BLaER1 (cell line): ENCODE measurements at regions not wholly inside any gene's neighbourhood (a gene's known extent, or its start where the extent isn't known, plus 50 kb on each side); places are given as distances from the start of the nearest gene placed in this dataset.

Source experiments
- H3K27ac ChIP-seq: shearing (Covaris generic); formaldehyde crosslinking; 2 replicates; pipeline ENCODE4 v1.8.1; 2022
- H3K27me3 ChIP-seq: shearing (Covaris generic); formaldehyde crosslinking; 2 replicates; pipeline ENCODE4 v1.8.1; 2022
- H3K36me3 ChIP-seq: shearing (Covaris generic); formaldehyde crosslinking; 2 replicates; pipeline ENCODE4 v1.8.1; 2022
- H3K4me1 ChIP-seq: shearing (Covaris generic); formaldehyde crosslinking; 2 replicates; pipeline ENCODE4 v1.8.1; 2022
- H3K4me2 ChIP-seq: shearing (Covaris generic); formaldehyde crosslinking; 2 replicates; pipeline ENCODE4 v1.8.1; 2022
- H3K4me3 ChIP-seq: shearing (Covaris generic); formaldehyde crosslinking; 2 replicates; pipeline ENCODE4 v1.8.1; 2022
- H3K9ac ChIP-seq: shearing (Covaris generic); formaldehyde crosslinking; 2 replicates; pipeline ENCODE4 v1.8.1; 2022
- H3K9me3 ChIP-seq: shearing (Covaris generic); formaldehyde crosslinking; 2 replicates; pipeline ENCODE4 v1.8.1; 2022
- H4K20me1 ChIP-seq: shearing (Covaris generic); formaldehyde crosslinking; 2 replicates; pipeline ENCODE4 v1.8.1; 2022
- Cebpa-rat ChIP-seq: shearing (Covaris generic); IDR thresholded peaks from 2 replicates; pipeline ENCODE4 v1.8.1; 2022

GRCh38 chr5:3911773-3912172 is 316.1 kb downstream of the IRX1 start:
- Histone ChIP-seq H3K9me3 (no peaks in the 10 kb centered on the region), H3K4me1 (peaks cover 11% of the 10 kb centered on the region; the same call in 1 of the 2 replicates), H3K36me3 (no peaks in the 10 kb centered on the region), H3K4me3 (no peak overlapping the region), H3K27ac (no peak overlapping the region), H3K4me2 (no peak overlapping the region), H4K20me1 (no peaks in the 10 kb centered on the region), H3K9ac (no peak overlapping the region), H3K27me3 (no peaks in the 10 kb centered on the region)
- TF ChIP-seq Cebpa-rat: no peak

- TF ChIP-seq Cebpa-rat: no peak
- Histone ChIP-seq H3K9me3 (no peaks in the 10 kb centered on the region), H3K4me3 (no peak overlapping the region), H3K9ac (no peak overlapping the region), H3K4me2 (no peak overlapping the region), H3K27me3 (no peaks in the 10 kb centered on the region), H3K4me1 (peaks cover 8% of the 10 kb centered on the region; the same call in 1 of the 2 replicates), H4K20me1 (no peaks in the 10 kb centered on the region), H3K36me3 (no peaks in the 10 kb centered on the region), H3K27ac (no peak overlapping the region)
These were observed 317.2 kb downstream of the IRX1 start for GRCh38 chr5:3912790-3913189.

DNA sequence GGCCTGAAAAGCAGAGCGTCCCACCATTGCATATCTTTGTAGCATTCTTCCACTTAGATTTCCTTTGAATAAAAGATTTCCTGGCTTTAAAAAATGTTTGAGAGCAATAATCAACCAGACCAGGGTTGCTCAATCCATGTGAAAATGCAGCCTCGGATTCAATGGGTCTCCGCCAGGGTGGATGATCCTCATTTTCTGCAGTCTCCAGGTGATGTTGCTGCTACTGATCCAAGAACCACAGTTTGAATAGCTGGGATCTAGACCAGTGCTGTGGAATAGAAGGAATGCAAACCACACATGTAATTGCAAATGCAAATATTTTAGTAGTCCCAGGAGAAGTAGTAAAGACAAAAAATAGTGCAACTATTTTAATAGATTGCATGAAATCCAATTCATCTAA is 317.6 kb downstream of the IRX1 start:
- Histone ChIP-seq H3K4me3 (no peak overlapping the region), H3K9ac (no peak overlapping the region), H4K20me1 (no peaks in the 10 kb centered on the region), H3K4me2 (no peak overlapping the region), H3K9me3 (peaks cover 3% of the 10 kb centered on the region), H3K27me3 (no peaks in the 10 kb centered on the region), H3K27ac (no peak overlapping the region), H3K36me3 (no peaks in the 10 kb centered on the region), H3K4me1 (peaks cover 3% of the 10 kb centered on the region; the same call in 1 of the 2 replicates)
- no peak for TF ChIP-seq Cebpa-rat

GRCh38 chr5:3925022-3925421 is 329.4 kb downstream of the IRX1 start:
- Histone ChIP-seq H3K9me3 (no peaks in the 10 kb centered on the region), H4K20me1 (no peaks in the 10 kb centered on the region), H3K9ac (no peak overlapping the region), H3K36me3 (no peaks in the 10 kb centered on the region), H3K4me1 (no peaks in the 10 kb centered on the region), H3K27ac (no peak overlapping the region), H3K4me2 (no peak overlapping the region), H3K27me3 (no peaks in the 10 kb centered on the region), H3K4me3 (no peak overlapping the region)
- TF ChIP-seq Cebpa-rat: no peak

DNA sequence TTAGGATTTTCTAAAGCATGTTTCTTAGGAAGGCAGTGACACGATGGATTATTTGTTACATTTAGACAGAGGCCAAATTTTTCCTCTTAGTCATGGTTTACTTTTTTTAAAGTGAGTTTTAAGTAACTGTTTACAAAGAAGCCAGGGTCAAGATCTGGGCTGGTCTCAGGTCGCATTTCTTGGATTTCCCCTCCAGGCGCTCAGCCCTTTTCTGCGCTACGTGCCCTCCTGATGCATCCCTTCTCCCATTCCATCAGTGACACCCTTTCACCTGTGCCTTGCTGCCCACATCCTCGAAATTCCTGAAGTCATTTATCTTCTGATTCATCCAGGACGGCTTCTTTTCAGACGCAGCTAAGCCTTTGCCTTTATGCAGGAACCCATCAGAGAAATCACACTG is 330.3 kb downstream of the IRX1 start:
- no peak overlapping the region for H3K27ac ChIP-seq
- TF ChIP-seq Cebpa-rat: no peak
- H3K9me3 ChIP-seq: no peaks in the 10 kb centered on the region
- no peaks in the 10 kb centered on the region for H4K20me1 ChIP-seq
- H3K4me3 ChIP-seq: no peak overlapping the region
- no peaks in the 10 kb centered on the region for H3K36me3 ChIP-seq
- H3K4me2 ChIP-seq: no peak overlapping the region
- no peak overlapping the region for H3K9ac ChIP-seq
- H3K4me1 ChIP-seq: no peaks in the 10 kb centered on the region
- no peaks in the 10 kb centered on the region for H3K27me3 ChIP-seq

GRCh38 chr5:3929799-3930198 is 334.2 kb downstream of the IRX1 start:
- H3K4me2 ChIP-seq: no peak overlapping the region
- no peaks in the 10 kb centered on the region for H3K4me1 ChIP-seq
- no peak overlapping the region for H3K4me3 ChIP-seq
- H3K9ac ChIP-seq: no peak overlapping the region
- no peak overlapping the region for H3K27ac ChIP-seq
- no peaks in the 10 kb centered on the region for H3K36me3 ChIP-seq
- no peaks in the 10 kb centered on the region for H3K27me3 ChIP-seq
- no peak for TF ChIP-seq Cebpa-rat
- H3K9me3 ChIP-seq: no peaks in the 10 kb centered on the region
- no peaks in the 10 kb centered on the region for H4K20me1 ChIP-seq

GRCh38 chr5:3931976-3932375 is 336.3 kb downstream of the IRX1 start:
- H3K9ac ChIP-seq: no peak overlapping the region
- no peaks in the 10 kb centered on the region for H3K27me3 ChIP-seq
- H4K20me1 ChIP-seq: no peaks in the 10 kb centered on the region
- H3K9me3 ChIP-seq: no peaks in the 10 kb centered on the region
- no peak for TF ChIP-seq Cebpa-rat
- no peak overlapping the region for H3K4me3 ChIP-seq
- no peak overlapping the region for H3K4me2 ChIP-seq
- H3K27ac ChIP-seq: no peak overlapping the region
- H3K36me3 ChIP-seq: no peaks in the 10 kb centered on the region
- H3K4me1 ChIP-seq: no peaks in the 10 kb centered on the region

- TF ChIP-seq Cebpa-rat: no peak
- no peaks in the 10 kb centered on the region for H3K36me3 ChIP-seq
- no peaks in the 10 kb centered on the region for H3K27me3 ChIP-seq
- H4K20me1 ChIP-seq: no peaks in the 10 kb centered on the region
- no peak overlapping the region for H3K4me3 ChIP-seq
- H3K27ac ChIP-seq: no peak overlapping the region
- H3K9ac ChIP-seq: no peak overlapping the region
- H3K9me3 ChIP-seq: no peaks in the 10 kb centered on the region
- H3K4me1 ChIP-seq: no peaks in the 10 kb centered on the region
- H3K4me2 ChIP-seq: no peak overlapping the region
These were observed 337.9 kb downstream of the IRX1 start for GRCh38 chr5:3933536-3933935.

DNA sequence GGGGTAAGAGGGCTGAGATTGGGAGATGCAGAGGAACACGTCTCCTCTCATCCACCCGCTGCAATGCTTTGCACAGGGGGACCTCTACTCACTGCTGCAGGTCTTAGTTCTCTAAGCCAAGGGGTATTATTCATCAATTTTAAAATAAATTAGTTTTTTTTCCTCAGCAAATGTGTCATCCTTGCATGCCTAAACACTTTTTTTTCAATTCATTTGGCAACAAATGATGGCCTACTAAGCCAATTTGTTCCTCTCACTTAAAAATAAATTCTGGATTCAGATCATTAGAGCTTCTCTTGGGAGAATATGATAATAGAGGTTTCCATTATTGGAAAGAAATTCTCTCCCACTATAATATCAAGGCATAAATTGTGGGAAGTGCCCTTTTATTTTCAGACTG is 338.3 kb downstream of the IRX1 start:
- Histone ChIP-seq H3K27ac (no peak overlapping the region), H3K27me3 (no peaks in the 10 kb centered on the region), H3K4me3 (no peak overlapping the region), H3K9me3 (no peaks in the 10 kb centered on the region), H3K36me3 (no peaks in the 10 kb centered on the region), H3K9ac (no peak overlapping the region), H3K4me1 (no peaks in the 10 kb centered on the region), H4K20me1 (no peaks in the 10 kb centered on the region), H3K4me2 (no peak overlapping the region)
- no peak for TF ChIP-seq Cebpa-rat

- no peak overlapping the region for H3K27ac ChIP-seq
- peaks cover 6% of the 10 kb centered on the region for H3K4me1 ChIP-seq
- H3K9ac ChIP-seq: no peak overlapping the region
- peaks cover 15% of the 10 kb centered on the region; the same call in 1 of the 2 replicates for H3K9me3 ChIP-seq
- H4K20me1 ChIP-seq: no peaks in the 10 kb centered on the region
- H3K36me3 ChIP-seq: no peaks in the 10 kb centered on the region
- TF ChIP-seq Cebpa-rat: no peak
- H3K4me2 ChIP-seq: no peak overlapping the region
- H3K27me3 ChIP-seq: no peaks in the 10 kb centered on the region
- H3K4me3 ChIP-seq: no peak overlapping the region
These were observed 348.2 kb downstream of the IRX1 start for GRCh38 chr5:3943859-3944258.

DNA sequence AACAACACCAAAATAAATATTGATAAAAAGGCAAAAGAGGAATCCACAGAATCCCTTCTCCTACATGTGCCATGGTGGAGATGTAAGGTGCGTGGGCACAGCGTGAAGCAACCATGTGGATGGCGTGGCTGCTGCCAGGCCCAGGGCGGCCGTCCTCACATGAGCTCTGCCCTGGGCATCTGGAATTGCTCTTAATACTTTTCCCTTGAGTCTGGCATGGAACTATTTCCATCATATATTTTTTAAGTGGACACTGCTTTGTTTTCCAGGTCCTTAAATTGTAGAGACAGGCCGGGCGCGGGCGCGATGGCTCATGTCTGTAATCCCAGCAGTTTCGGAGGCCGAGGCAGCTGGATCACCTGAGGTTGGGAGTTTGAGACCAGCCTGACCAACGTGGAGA is 349.3 kb downstream of the IRX1 start:
- no peak overlapping the region for H3K9ac ChIP-seq
- no peaks in the 10 kb centered on the region for H4K20me1 ChIP-seq
- H3K4me1 ChIP-seq: peaks cover 9% of the 10 kb centered on the region
- no peak overlapping the region for H3K4me3 ChIP-seq
- H3K27ac ChIP-seq: no peak overlapping the region
- H3K9me3 ChIP-seq: peaks cover 18% of the 10 kb centered on the region
- H3K4me2 ChIP-seq: no peak overlapping the region
- no peaks in the 10 kb centered on the region for H3K36me3 ChIP-seq
- TF ChIP-seq Cebpa-rat: no peak
- H3K27me3 ChIP-seq: no peaks in the 10 kb centered on the region
